Erythroblast (primary cell): ENCODE measurements at regions not wholly inside any gene's neighbourhood (a gene's known extent, or its start where the extent isn't known, plus 50 kb on each side); places are given as distances from the start of the nearest gene placed in this dataset.

ENCODE experiments used
- GATA1 ChIP-seq: IDR thresholded peaks from 2 replicates; pipeline ENCODE4 v1.6.1; 2011; ENCODE audit warnings: low read depth, mild to moderate bottlenecking, control low read depth, low read length, moderate library complexity
- POLR2A ChIP-seq: IDR thresholded peaks from 2 replicates; pipeline ENCODE4 v1.6.1; 2011; ENCODE audit warnings: mild to moderate bottlenecking, low read length

- TF ChIP-seq POLR2A (no peak), GATA1 (no peak)
Measured at GRCh38 chr10:61024856-61025201, 80.8 kb upstream of the RHOBTB1 start.
